SK-N-SH (cell line): ENCODE measurements at regions not wholly inside any gene's neighbourhood (a gene's known extent, or its start where the extent isn't known, plus 50 kb on each side); places are given as distances from the start of the nearest gene placed in this dataset.

Source experiments
- CTCF ChIA-PET: fragments of 300-600, 350-600 bp; formaldehyde crosslinking; extraction: SDS; loops from one replicate; lab custom pipeline; 2021; lab: Yijun Ruan, JAX
- POLR2A ChIA-PET: fragments of 350-600 bp; sonication (Branson Sonifier 250); formaldehyde crosslinking; extraction: SDS; loops from one replicate; lab custom pipeline; 2020; ENCODE audit warnings: antibody characterized with exemption, inconsistent platforms; lab: Yijun Ruan, JAX
- DNase-seq: peaks from one replicate; pipeline ENCODE4 v3.0.0; 2012
- H2AFZ ChIP-seq: fragments of 200-600 bp; sonication (generic); 2 replicates; pipeline ENCODE4 v1.8.1; 2016; ENCODE audit warnings: antibody characterized with exemption, mild to moderate bottlenecking, low read depth
- H3F3A ChIP-seq: fragments of 200-600 bp; sonication (generic); replicated peaks from 2 replicates; pipeline ENCODE3; 2016; ENCODE audit warnings: antibody characterized with exemption, mild to moderate bottlenecking; ENCODE audit not compliant: insufficient read depth
- H3K27ac ChIP-seq, 2 experiments: fragments of 200-500 bp in 1 of 2; fragments of 200-600 bp in 1 of 2; sonication (Bioruptor generic) in 1 of 2; sonication (generic), shearing (Covaris generic) in 1 of 2; 2 replicates each; pipeline versions ENCODE4 v1.5.1 to v1.6.1; 2014 to 2016; ENCODE audit warnings: low read depth in 2 of 2, inconsistent platforms in 1 of 2, low read length in 1 of 2, mild to moderate bottlenecking in 1 of 2, mixed read lengths in 1 of 2
- H3K27me3 ChIP-seq: fragments of 200-600 bp; sonication (generic), shearing (Covaris generic); 2 replicates; pipeline ENCODE4 v1.6.1; 2016; ENCODE audit warnings: mixed run types; ENCODE audit not compliant: insufficient read depth
- H3K36me3 ChIP-seq, 2 experiments: fragments of 200-500 bp in 1 of 2; fragments of 200-600 bp in 1 of 2; sonication (Bioruptor generic) in 1 of 2; sonication (generic) in 1 of 2; replicated peaks in 1 of 2; 2 replicates each; pipeline versions ENCODE3 to v1.5.1; 2014 to 2016; ENCODE audit warnings: low read length in 1 of 2, mild to moderate bottlenecking in 1 of 2; ENCODE audit not compliant: insufficient read depth in 2 of 2, control insufficient read depth in 1 of 2
- H3K4me1 ChIP-seq, 2 experiments: fragments of 200-500 bp in 1 of 2; fragments of 200-600 bp in 1 of 2; sonication (Bioruptor generic) in 1 of 2; sonication (generic), shearing (Covaris generic) in 1 of 2; 2 replicates each; pipeline versions ENCODE4 v1.5.1 to v1.6.1; 2014 to 2016; ENCODE audit warnings: low read depth in 1 of 2, low read length in 1 of 2, mixed run types in 1 of 2; ENCODE audit not compliant: insufficient read depth in 2 of 2, control insufficient read depth in 1 of 2
- H3K4me2 ChIP-seq: fragments of 200-600 bp; sonication (generic), shearing (Covaris generic); 2 replicates; pipeline ENCODE4 v1.6.1; 2017; ENCODE audit warnings: mixed run types
- H3K4me3 ChIP-seq, 2 experiments: fragments of 200-500 bp in 1 of 2; fragments of 200-600 bp in 1 of 2; sonication (Bioruptor generic) in 1 of 2; sonication (generic), shearing (Covaris generic) in 1 of 2; 2 replicates each; pipeline versions ENCODE4 v1.5.1 to v1.8.1; 2014 to 2016; ENCODE audit warnings: low read depth in 2 of 2, inconsistent platforms in 1 of 2, low read length in 1 of 2, mild to moderate bottlenecking in 1 of 2, mixed read lengths in 1 of 2, moderate library complexity in 1 of 2
- H3K79me2 ChIP-seq: fragments of 200-600 bp; sonication (generic); 2 replicates; pipeline ENCODE4 v1.8.1; 2017; ENCODE audit warnings: mild to moderate bottlenecking; ENCODE audit not compliant: insufficient read depth
- H3K9ac ChIP-seq: fragments of 200-600 bp; sonication (generic); 2 replicates; pipeline ENCODE4 v1.6.1; 2017; ENCODE audit warnings: mixed run types
- H3K9me2 ChIP-seq: fragments of 200-600 bp; sonication (generic); 2 replicates; pipeline ENCODE4 v1.6.1; 2017; ENCODE audit warnings: mixed run types
- H3K9me3 ChIP-seq: fragments of 200-600 bp; sonication (generic); 2 replicates; pipeline ENCODE4 v1.6.1; 2017; ENCODE audit warnings: mixed run types, mild to moderate bottlenecking, moderate library complexity
- H4K20me1 ChIP-seq: fragments of 200-600 bp; sonication (generic); 2 replicates; pipeline ENCODE4 v1.6.1; 2017; ENCODE audit warnings: mild to moderate bottlenecking, mixed run types; ENCODE audit not compliant: insufficient read depth
- CHD2 ChIP-seq: fragments of 150-350 bp; IDR thresholded peaks from 2 replicates; pipeline ENCODE4 v1.6.1; 2018; ENCODE audit warnings: low read length; ENCODE audit not compliant: partially characterized antibody
- CTCF ChIP-seq: fragments of 200-600 bp; sonication (generic); IDR thresholded peaks from 2 replicates; pipeline ENCODE4 v1.6.1; 2017; ENCODE audit warnings: antibody characterized with exemption, mild to moderate bottlenecking, moderate library complexity
- ELF1 ChIP-seq: IDR thresholded peaks from 2 replicates; pipeline ENCODE4 v1.4.0; 2012
- EP300 ChIP-seq, 2 experiments: IDR thresholded peaks; 2 replicates each; pipeline versions ENCODE4 v1.4.0 to v1.6.1; 2012; ENCODE audit warnings: borderline replicate concordance in 1 of 2, low read depth in 1 of 2, low read length in 1 of 2
- EZH2phosphoT487 ChIP-seq: fragments of 200-600 bp; sonication (generic); IDR thresholded peaks from 2 replicates; pipeline ENCODE4 v1.6.1; 2017; ENCODE audit warnings: low read depth, mixed run types, mild to moderate bottlenecking, antibody characterized with exemption, moderate library complexity, borderline replicate concordance
- FOXJ3 ChIP-seq: sonication (generic); formaldehyde crosslinking; IDR thresholded peaks from 2 replicates; pipeline ENCODE4 v1.5.1; 2020; ENCODE audit warnings: mild to moderate bottlenecking, missing genetic modification reagents
- FOXM1 ChIP-seq: IDR thresholded peaks from 2 replicates; pipeline ENCODE4 v1.4.0; 2012; ENCODE audit warnings: low read depth, mild to moderate bottlenecking
- GATA2 ChIP-seq: sonication (generic); formaldehyde crosslinking; IDR thresholded peaks from 2 replicates; pipeline ENCODE4 v1.5.0; 2020; ENCODE audit warnings: mild to moderate bottlenecking, missing genetic modification reagents
- IRF3 ChIP-seq: fragments of 150-350 bp; IDR thresholded peaks from 2 replicates; pipeline ENCODE4 v1.6.1; 2016; ENCODE audit warnings: mild to moderate bottlenecking, low read depth, low read length
- JUND ChIP-seq: IDR thresholded peaks from 2 replicates; pipeline ENCODE4 v1.4.0; 2012
- MEF2A ChIP-seq: IDR thresholded peaks from 2 replicates; pipeline ENCODE4 v1.4.0; 2012; ENCODE audit warnings: low read depth, borderline replicate concordance
- MXI1 ChIP-seq: IDR thresholded peaks from 2 replicates; pipeline ENCODE4 v1.6.1; 2012; ENCODE audit warnings: mild to moderate bottlenecking, low read depth, low read length, improper control_type of control experiment
- NRF1 ChIP-seq: IDR thresholded peaks from 2 replicates; pipeline ENCODE4 v1.6.1; 2012; ENCODE audit warnings: low read depth, mild to moderate bottlenecking, low read length
- PBX3 ChIP-seq: IDR thresholded peaks from 2 replicates; pipeline ENCODE4; 2012
- RCOR1 ChIP-seq: fragments of 150-350 bp; IDR thresholded peaks from 2 replicates; pipeline ENCODE4 v1.6.1; 2017; ENCODE audit warnings: antibody characterized with exemption, low read length
- REST ChIP-seq: IDR thresholded peaks from 2 replicates; pipeline ENCODE4 v1.6.1; 2012; ENCODE audit warnings: mild to moderate bottlenecking, low read depth, low read length, moderate library complexity
- RXRA ChIP-seq: IDR thresholded peaks from 2 replicates; pipeline ENCODE4 v1.4.0; 2012; ENCODE audit warnings: low read depth, mild to moderate bottlenecking, borderline replicate concordance
- SMC3 ChIP-seq: IDR thresholded peaks from 2 replicates; pipeline ENCODE4 v1.6.1; 2012; ENCODE audit warnings: low read depth, low read length, improper control_type of control experiment
- TAF1 ChIP-seq: IDR thresholded peaks from 2 replicates; pipeline ENCODE4 v1.6.1; 2012; ENCODE audit warnings: low read depth, mild to moderate bottlenecking, low read length, moderate library complexity, borderline replicate concordance
- USF2 ChIP-seq: fragments of 150-350 bp; IDR thresholded peaks from 2 replicates; pipeline ENCODE4 v1.6.1; 2017; ENCODE audit warnings: antibody characterized with exemption, low read length, low read depth, borderline replicate concordance
- WGBS: methylation state at CpG from one replicate; pipeline ENCODE4 v1.1.6; 2017; ENCODE audit warnings: low lambda C conversion rate; 5-methylcytosine and 5-hydroxymethylcytosine counted together

- no peaks in the 10 kb centered on the region for H3K79me2 ChIP-seq
- no peaks in the 10 kb centered on the region for H3K27me3 ChIP-seq
- no peak overlapping the region for H3K4me2 ChIP-seq
- 3% methylated on average over 2 of the region's 2 CpGs for WGBS
- ChIA-PET POLR2A (no interaction called here), CTCF (interaction anchor here (0.8 kb wide), 1 partner anchor 28 kb away, joined by 3 read pairs; no protein-coding TSS in a partner anchor)
- no peak overlapping the region for H3K9ac ChIP-seq
- no peaks in the 10 kb centered on the region for H3K4me1 ChIP-seq
- no peak for DNase-seq
- no peaks in the 10 kb centered on the region for H3F3A ChIP-seq
- H4K20me1 ChIP-seq, result no peaks in the 10 kb centered on the region
- no peak overlapping the region for H3K4me3 ChIP-seq
- H2AFZ ChIP-seq, result no peak overlapping the region
- no peak overlapping the region for H3K27ac ChIP-seq
- no peak for TF ChIP-seq TAF1
- TF ChIP-seq REST, result no peak
- no peak for TF ChIP-seq FOXM1
- TF ChIP-seq USF2, result no peak
- TF ChIP-seq MXI1, result no peak
- no peak for TF ChIP-seq ELF1
- no peak for TF ChIP-seq MEF2A
- no peak for TF ChIP-seq CHD2
- TF ChIP-seq PBX3, result no peak
- no peak for TF ChIP-seq GATA2 (CRISPR knock-in tag)
- no peak for TF ChIP-seq NRF1
- no peak for TF ChIP-seq SMC3
- no peak for TF ChIP-seq EP300 (IDR thresholded peaks at IDR 0.05; ENCODE audit: borderline replicate concordance in 1 of 2, low read depth in 1 of 2, low read length in 1 of 2)
- no peak for TF ChIP-seq CTCF
- no peak for TF ChIP-seq EZH2phosphoT487
- TF ChIP-seq IRF3, result no peak
- TF ChIP-seq FOXJ3 (CRISPR knock-in tag), result no peak
- TF ChIP-seq JUND, result no peak
- TF ChIP-seq RXRA, result no peak
- TF ChIP-seq RCOR1, result no peak
- H3K9me2 ChIP-seq, result no peaks in the 10 kb centered on the region
- no peaks in the 10 kb centered on the region for H3K36me3 ChIP-seq
- no peaks in the 10 kb centered on the region for H3K9me3 ChIP-seq
These were observed 278.6 kb downstream of the FOXG1 start for GRCh38 chr14:29045237-29045636.
